HG02938 (cell line): ENCODE measurements at regions not wholly inside any gene's neighbourhood (a gene's known extent, or its start where the extent isn't known, plus 50 kb on each side); places are given as distances from the start of the nearest gene placed in this dataset.

Experiments used
- ATAC-seq: cut with Tn5 transposase; IDR thresholded peaks from one replicate; pipeline ENCODE4 v1.9.1; 2021; ENCODE audit warnings: mild to moderate bottlenecking, moderate library complexity; ENCODE audit not compliant: unreplicated experiment

DNA sequence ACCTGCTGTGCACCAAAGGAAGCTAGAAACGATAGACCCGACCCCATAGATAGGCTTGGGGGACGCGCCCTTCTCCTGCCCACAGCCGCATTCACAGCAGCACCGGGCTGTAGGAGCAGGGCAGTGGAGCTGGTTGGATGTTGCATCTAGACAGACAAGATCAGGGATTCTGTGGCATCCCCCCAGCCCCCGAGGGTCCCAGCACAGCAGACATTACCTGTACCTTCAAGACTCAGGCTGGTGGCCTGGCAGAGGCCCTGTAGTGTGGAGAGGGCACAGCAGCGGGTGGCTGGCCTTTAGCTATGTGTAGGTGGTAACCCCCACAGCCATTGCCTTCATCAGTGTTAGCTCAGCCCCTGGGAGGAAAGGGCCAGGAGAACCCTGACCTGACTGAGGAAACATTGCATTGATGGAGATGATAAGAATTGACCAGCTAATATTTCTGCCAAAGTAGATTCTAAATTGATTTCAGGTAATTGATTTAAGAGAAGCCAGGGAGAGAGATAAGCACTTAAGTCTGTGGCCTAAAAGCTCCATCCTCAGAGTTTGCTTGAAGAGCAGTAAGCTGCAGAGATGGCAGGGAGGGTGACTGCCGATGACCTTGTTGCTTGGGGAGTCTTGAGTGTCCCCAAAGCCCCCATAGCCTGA is 269.4 kb downstream of the TLE3 start:
- no peak for ATAC-seq

DNA sequence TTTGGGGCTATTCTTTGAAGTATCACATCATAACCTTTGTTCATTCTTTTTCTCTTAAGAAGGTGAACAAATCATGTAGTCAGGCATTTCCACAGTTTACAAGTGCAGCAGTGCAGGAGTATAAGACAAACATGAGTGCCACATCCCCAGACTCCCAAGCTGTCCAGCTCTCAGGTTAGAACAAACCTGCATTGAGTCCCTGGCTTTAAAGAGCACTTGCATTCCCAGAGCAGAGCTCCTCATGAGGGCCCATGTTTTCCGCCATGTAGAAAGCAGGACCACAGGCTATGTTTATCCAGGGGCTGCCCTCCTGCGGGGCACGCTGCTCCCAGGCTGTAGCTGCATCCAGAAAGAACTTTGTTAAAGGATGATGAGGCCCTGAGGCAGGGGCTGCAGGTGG is 267.7 kb downstream of the TLE3 start:
- no peak for ATAC-seq

GRCh38 chr15:69830430-69830829 is 267.3 kb downstream of the TLE3 start:
- ATAC-seq = no peak

DNA sequence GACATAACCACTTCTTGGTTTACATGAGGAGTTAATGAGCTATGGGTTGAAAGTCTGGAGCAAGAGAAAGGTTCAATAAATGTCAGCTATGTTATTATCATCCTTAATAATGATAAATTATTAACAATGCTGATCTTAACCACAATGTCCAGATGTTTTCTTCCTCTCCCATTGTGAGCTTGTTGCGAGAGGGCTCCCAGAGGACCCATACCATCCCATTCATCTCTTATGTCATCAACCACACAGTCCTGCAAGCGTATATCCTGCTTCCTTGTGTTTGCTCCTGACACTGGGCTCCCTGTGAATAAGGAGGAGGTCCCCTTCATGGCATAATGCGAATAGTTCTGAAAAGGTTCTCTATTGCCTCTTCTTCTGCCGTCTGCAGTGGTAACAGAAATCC is 266.8 kb downstream of the TLE3 start:
- no peak for ATAC-seq

- no peak for ATAC-seq
Measured at GRCh38 chr15:69834267-69834666, 263.4 kb downstream of the TLE3 start.

DNA sequence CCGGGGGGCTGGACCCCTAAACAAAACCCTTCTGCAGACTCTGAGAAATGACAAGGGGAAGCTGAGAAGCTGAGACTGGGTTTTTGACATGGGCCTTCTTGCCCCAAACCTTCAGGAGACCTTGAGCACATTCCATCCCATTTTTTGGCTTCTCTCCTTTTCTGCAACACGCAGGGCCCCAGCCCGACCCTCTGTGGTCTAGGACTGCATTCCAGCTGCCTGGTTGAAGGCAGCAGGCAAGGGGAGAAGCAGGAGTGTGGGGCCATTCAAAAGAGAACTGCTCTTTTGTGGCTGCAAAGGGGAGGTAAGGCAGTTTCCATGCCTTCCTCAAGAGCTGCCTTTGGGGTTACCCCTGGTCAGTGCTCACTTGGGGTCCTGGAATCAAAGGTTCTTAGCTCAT is 263.0 kb downstream of the TLE3 start:
- ATAC-seq = no peak

- ATAC-seq = no peak
Measured at GRCh38 chr15:69836048-69836447, 261.7 kb downstream of the TLE3 start.

- ATAC-seq = no peak
Measured at GRCh38 chr15:69836526-69837230, 261.0 kb downstream of the TLE3 start.

DNA sequence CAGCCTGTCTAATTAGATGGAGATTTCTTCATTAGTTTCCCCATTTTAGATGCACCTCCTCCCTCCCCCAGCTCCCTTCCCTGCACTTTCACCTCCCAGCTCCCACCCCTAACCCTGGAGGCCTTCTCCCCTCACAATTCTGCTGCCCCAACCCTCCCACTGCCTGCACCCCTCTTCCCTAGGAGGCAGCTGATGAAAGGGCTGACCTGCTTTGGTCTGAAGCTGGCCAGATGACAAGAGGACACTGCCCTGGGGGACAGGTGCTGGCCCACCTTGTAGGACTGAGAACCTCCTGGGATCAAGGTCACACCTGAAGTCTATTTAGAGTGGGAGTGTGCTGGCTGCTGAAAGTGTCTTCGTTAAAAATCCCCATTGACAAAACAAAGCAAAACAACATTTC is 259.4 kb downstream of the TLE3 start:
- ATAC-seq = no peak

DNA sequence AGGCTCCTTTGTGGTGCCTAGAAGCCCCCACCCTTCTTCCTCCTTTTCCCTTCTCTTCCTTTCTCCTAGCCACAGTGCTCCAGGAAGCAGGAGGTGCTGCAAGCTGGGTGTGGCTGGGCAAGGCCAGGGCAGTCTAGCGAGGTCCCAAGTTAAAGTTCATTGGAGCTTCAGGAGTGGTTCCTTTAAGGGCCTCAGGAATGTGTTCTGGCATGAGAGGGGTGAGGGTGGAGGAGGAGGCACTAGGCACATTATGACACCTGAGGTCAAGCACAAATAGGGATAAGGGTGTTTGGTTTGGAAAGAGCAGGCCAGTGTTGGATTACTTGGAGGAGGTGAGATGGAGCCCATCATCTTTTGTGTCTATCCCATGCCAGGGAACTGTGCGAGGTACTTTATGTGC is 258.7 kb downstream of the TLE3 start:
- no peak for ATAC-seq

GRCh38 chr15:69841113-69841828 is 256.4 kb downstream of the TLE3 start:
- no peak for ATAC-seq

- ATAC-seq = no peak
Measured at GRCh38 chr15:69842851-69843250, 254.9 kb downstream of the TLE3 start.

- no peak for ATAC-seq
Measured at GRCh38 chr15:69843276-69843899, 254.3 kb downstream of the TLE3 start.

DNA sequence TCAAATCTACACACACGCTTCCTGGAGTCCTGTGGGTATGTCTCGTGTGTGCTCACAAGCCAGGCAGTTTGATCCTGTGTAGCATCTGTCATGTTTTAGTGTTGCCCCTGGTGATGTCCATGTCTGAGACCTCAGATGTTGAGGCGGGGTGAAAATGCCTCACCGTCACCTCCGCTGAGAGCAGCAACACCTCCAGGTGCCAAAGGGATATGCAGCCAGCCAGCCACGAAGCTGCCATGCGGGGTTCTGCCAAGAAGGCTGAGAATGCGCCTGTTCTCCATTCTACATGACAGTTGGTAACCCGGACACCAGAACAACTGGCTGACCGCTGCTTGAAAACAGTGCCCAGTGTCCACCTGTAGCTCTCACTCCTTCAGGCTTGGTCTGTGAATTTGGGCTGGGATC is 253.8 kb downstream of the TLE3 start:
- no peak for ATAC-seq

GRCh38 chr15:69845159-69845558 is 252.6 kb downstream of the TLE3 start:
- ATAC-seq = no peak

DNA sequence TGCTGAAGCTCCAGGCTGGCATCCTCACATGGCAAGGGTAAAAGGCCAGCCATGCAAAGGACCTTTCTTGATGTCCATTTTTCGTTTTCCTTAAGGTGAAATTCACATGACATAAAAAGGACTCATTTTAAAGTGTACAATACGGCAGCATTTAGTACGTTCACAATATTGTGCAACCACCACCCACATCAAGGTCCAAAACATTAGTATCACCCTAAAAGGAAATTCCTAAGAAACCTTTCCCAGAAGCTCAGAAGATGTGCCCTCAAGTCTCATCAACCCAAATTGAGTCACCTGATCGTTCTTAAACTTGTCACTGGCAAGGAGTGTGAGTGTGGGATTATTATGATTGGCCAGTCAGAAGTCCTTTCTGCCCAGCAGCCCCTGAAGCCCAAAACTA is 250.1 kb downstream of the TLE3 start:
- ATAC-seq = no peak

GRCh38 chr15:69848096-69848495 is 249.6 kb downstream of the TLE3 start:
- ATAC-seq = no peak

- no peak for ATAC-seq
Measured at GRCh38 chr15:69848551-69849231, 249.0 kb downstream of the TLE3 start.

- ATAC-seq = no peak
Measured at GRCh38 chr15:69849232-69849610, 248.5 kb downstream of the TLE3 start.

GRCh38 chr15:69852482-69852881 is 245.2 kb downstream of the TLE3 start:
- no peak for ATAC-seq

DNA sequence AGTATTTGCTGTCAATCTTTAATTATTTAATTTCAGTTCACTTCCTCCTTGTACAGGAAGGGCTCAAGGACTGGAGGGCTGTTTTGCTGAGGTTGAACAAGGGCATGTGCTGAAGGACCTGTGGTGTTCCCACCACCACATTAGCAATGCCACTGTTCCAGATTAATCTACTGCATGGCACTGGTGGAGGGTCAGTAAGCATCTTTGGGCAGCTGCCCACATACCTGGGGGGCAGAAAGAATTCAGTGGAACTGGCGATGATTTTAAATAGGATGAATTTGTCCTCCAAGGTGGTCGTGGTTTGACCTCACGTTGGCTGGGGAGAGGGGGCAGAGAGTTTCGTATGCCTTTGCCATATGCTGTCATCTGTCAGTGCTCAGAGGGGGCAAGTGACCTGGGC is 244.8 kb downstream of the TLE3 start:
- no peak for ATAC-seq
